NCI-H1417 treated with DMSO at 0.1 percent for 48 hours (cell line): ENCODE measurements at regions not wholly inside any gene's neighbourhood (a gene's known extent, or its start where the extent isn't known, plus 50 kb on each side); places are given as distances from the start of the nearest gene placed in this dataset.

ENCODE experiments used
- DNase-seq: peaks from one replicate; lab custom pipeline; 2025; lab: John Stamatoyannopoulos, UW

DNA sequence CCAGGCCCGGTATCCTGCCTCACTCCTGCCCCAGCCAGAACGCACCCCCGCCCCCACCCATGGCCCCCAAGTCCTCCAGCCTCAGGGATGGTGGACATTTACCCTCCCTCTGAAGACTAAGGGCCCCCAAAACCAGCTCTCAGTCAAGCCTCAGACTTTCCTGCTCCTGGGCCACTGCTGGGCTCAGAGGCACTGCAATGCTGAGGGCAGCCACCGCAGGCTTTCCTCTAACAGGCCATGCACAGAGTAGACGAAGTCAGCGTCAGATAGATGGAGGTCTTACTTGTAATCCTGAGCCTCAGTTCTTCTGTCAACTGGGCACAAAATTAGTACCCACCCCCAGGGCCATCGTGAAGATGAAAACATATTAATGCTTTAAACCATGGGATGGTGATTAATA is 92.6 kb downstream of the TTC32 start:
- DNase-seq = no peak

GRCh38 chr2:19807866-19808265 is 93.9 kb downstream of the TTC32 start:
- DNase-seq = no peak

DNA sequence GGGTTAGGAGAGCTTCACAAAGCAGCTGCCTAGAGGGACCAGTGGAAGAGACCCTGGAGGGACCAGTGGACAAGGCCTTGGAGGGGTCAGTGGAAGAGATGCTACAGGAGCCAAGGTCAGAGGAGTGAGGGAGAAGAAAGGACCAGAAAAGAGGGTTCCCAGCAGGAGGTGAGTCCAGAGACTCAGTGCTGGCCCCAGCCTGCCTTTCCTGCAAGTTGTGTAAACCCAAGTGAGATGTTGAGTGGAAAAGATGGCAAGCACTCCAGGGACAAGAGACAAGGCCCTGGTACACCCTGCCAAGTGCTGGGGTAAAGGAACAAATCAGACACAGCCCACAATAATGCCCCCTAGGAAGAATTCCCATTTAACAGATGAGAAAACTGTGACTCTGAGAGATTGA is 94.4 kb downstream of the TTC32 start:
- no peak for DNase-seq

GRCh38 chr2:19806591-19806990 is 95.2 kb downstream of the TTC32 start:
- DNase-seq = no peak

- no peak for DNase-seq
Measured at GRCh38 chr2:19806131-19806530, 95.7 kb downstream of the TTC32 start.

GRCh38 chr2:19805266-19805665 is 96.5 kb downstream of the TTC32 start:
- no peak for DNase-seq

DNA sequence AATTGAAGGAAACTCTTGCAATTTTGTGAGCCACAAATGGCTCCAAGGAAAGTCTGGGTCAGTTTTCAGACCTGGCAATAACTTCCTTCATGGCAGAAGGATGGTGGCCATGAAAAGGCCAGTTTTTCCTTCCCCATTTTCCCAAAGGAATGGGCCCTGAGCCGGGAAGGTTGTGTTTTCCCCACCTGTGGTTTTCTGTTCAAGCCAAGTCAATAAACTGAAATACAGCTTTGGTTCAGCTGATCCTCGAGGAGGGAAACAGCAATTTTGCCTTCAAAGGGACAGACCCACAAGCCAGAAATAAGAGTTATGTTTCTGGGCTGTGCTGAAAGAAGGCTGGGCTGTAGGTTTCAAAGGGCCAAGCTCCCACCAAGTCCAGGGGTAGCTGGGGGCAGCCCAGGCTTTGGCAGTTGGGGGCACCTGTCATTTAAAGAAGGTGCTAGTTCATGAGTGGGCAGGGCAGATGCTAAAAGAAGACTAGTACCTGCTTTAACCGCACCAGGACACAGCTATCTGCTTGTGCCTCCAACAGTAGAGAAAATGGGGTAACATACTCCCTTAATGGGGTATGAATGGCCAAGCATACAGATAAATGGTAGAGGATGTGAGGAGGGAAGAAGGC is 97.0 kb downstream of the TTC32 start:
- no peak for DNase-seq

DNA sequence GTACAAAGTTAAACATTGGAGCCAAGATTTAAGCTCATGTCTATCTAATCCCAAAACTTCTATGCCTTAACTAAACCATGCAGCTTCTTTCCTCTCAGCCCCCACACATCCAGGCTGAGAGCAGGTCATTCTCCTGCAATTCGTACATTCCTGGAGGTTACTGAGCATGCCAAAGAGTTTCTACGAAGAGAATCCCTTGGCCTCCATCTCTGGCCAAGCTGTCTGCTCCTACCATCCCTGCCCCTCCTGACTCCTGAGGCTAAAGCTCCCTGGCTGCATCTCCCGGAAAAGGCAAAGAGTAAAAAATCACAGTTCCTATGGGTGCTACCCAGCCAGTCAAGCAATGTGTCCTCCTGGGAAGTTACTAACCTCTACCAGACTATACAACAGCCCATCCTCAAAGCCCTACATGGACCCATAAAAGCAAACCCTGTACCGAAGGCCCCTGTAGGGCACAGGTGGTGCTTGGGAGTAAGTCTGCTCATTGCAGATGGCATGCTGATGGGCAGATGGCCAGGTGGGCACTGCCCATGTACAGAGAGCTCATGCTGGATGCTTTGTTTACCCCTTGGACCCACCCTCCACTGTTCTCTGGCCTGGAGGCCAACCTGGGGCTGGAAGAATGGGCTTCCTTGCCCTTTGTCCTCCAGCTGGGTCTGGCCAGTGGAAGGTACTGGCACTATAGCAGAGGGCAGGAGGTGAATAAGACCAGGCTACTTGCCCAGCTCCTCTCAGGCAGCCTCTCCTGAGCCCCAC is 99.5 kb downstream of the TTC32 start:
- no peak for DNase-seq

DNA sequence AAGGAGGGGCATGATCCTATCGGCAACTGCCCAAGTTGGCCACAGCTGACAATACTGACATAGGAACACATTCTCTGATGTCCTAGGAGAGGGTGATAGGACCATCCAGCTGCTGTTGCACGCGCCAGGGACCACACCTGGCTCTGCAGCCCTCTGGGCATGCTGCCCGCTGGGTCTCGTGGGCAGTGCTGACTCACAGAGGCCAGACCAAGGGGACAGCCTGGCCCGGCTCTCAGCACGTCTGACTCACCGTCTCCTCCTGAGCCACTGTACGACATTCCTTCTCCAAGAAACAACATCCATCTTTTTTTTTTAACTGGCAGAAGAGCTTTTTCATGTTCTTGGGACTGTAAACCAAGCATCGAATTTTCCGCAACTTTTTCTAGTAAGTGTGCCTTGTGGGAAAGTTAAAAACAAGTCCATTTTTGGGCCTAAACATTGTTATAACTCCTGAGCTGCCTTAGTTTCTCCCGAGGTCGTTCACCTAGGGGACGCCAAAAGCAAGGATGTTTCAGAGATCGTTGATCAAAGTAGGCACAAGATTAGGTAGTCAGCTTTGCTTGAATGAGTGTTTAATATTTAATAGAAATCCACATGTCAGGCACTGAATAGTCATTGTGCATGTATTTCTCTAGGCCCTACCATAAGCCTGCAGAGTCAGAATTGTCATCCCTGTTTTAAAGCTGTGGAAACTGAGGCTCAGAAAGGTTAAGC is 100.3 kb downstream of the TTC32 start:
- DNase-seq = no peak

DNA sequence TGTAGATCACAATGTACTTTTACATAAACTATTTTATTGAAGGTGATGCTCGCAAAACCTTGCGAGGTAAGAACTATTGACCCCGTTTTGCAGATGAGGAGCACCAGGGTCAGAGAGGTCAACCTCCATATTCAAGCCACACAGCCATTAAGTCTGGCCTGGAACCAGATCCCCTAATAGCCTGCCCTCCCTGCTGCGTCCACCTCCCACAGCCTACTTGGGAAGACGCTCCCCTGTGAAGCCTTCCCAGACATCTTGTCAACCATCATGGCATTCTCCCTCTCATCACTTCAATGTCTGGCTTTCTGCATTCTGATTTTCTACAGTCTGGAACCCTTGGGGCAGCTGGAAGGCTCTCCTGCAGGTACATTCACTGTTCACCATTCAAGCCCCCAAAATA is 101.0 kb downstream of the TTC32 start:
- DNase-seq = no peak

GRCh38 chr2:19799881-19800780 is 101.7 kb downstream of the TTC32 start:
- DNase-seq = no peak

GRCh38 chr2:19797871-19798270 is 103.9 kb downstream of the TTC32 start:
- DNase-seq = no peak

DNA sequence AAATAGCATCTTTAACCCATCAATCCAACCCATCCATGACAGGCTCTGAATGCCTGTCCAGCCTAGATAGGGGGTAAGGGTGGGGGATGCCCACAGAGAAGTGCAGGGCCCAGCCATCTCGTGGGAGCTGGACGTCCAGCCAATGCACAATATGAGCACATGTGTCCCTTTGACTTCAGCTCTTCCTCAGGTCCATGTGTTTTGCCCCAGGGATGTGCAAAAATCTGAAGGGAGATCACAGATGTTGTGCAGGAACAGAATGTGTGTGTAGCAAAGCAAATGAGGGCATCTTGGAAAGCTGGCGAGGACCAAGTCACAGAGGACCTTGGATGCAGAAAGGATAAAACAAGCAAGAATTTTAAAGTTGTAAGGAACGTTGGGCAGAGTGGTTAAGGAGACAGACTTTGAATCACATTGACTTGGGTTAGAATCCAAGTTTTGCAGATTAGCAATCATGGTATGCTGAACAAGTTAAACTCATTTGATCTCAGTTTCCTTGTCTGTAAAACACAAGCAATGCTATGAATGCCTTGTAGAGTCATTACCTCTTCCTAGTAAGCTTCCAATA is 104.5 kb downstream of the TTC32 start:
- no peak for DNase-seq

- no peak for DNase-seq
Measured at GRCh38 chr2:19796035-19796695, 105.6 kb downstream of the TTC32 start.

GRCh38 chr2:19793132-19793750 is 108.5 kb downstream of the TTC32 start:
- DNase-seq = no peak

GRCh38 chr2:19790291-19790690 is 111.5 kb downstream of the TTC32 start:
- no peak for DNase-seq

DNA sequence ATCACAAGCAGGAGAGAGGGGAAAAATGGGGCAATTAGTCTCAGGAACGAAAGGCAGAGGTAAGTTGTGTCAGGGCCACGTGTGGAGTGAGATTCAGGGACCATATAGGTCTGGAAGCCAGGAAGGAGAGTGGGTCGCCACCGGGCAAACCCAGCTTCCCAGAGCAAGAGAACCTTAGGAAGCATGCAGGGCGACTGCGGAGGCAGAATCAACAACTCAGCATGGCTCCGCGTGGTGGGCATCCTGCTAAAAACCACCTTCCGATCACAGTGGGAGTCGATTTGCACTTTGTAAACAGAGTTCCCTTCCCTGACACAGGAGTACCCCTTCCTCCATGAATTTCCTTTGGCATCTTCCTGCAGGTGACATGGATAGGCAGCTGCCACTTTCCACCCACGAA is 114.6 kb downstream of the TTC32 start:
- DNase-seq = no peak

DNA sequence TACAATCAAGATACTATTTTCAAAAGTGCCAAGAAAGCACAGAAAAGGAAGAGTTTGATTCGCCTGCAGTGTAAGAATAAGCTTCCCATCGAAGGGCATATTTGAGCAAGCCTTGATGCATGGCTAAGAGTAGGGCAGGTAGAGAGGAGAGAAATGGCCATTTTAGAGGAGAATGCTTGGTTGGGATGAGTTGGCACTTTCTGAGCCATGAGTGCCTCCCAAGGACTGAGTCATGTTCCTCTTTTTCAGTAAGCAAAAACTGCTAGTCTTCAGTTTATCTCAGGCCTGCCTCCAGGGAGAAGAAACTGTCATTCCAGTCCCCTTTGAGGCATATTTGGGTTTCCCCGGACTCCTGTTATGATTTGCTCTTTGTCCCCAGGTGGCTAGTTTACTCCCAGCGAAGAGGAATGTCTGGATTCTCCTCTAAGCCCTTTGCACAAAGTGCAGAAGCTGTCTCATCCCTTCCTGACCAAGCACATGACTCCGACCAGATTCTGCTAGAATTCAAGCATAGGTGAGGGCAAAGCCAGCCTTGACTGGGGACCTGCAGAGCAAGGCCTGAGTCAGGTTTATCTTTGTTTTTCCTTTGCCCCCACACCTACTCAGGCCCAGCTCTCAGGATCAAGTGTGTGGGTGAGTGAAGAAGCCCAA is 115.2 kb downstream of the TTC32 start:
- no peak for DNase-seq

DNA sequence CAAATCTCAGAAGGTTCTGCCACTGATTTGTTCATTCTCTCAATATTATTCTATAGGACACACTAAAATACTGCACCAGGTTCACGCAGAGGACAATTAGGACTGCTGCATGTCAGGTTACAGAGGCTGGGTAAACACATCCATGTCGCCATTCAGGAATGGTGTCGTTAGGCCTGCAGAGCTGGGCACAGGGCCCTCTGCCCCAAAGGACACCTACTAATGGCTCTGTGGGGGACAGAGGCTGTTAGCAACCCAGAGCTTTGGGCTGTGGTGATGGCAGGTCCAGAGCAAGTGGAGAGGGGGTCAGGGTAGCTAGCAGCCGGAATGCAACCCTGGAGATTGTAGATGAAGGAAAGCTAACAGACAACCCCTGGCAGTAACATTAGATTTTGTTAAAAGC is 115.9 kb downstream of the TTC32 start:
- DNase-seq = no peak

DNA sequence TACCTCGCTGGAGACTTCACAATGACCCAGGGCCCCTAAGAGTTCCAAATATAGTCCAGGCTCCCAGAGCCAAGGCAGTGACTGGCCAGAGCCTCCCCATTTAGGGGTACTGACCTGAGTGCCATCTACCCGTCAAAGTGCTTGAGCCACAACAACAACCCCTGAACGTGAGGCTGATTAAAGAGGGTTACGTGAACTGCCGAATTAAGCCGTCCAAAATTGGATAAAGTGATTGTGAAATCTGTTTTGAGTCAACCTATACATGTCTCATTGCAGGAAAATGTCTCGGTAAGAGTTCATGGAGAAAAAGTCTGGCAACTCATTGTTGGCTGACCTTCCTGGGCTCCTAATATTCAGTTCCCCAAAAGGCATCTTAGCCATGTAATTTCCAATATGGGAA is 116.3 kb downstream of the TTC32 start:
- DNase-seq = no peak
